ENCODE measurements at regions not wholly inside any gene's neighbourhood (a gene's known extent, or its start where the extent isn't known, plus 50 kb on each side); places are given as distances from the start of the nearest gene placed in this dataset.

- TF ChIP-seq POLR2AphosphoS5 (IDR thresholded peaks at IDR 0.05; ENCODE audit: low read depth, low read length) (no peak), TEAD4 (IDR thresholded peaks at IDR 0.05; ENCODE audit: low read depth, low read length) (no peak), POLR2A (IDR thresholded peaks at IDR 0.05; ENCODE audit: control extremely low read depth in 1 of 2, low read depth in 2 of 2, low read length in 2 of 2) (no peak), CTCF (IDR thresholded peaks at IDR 0.05; ENCODE audit: control extremely low read depth in 1 of 3, insufficient read depth in 1 of 3, low read depth in 1 of 3, low read length in 3 of 3) (no peak), EP300 (IDR thresholded peaks at IDR 0.05; ENCODE audit: borderline replicate concordance in 1 of 2, low read depth in 2 of 2, low read length in 2 of 2) (no peak), CBX5 (IDR thresholded peaks at IDR 0.05; ENCODE audit: low read depth, low read length) (no peak), EZH2 (IDR thresholded peaks at IDR 0.05; ENCODE audit: low read depth, low read length, severe bottlenecking) (no peak), SUZ12 (IDR thresholded peaks at IDR 0.05; ENCODE audit: low read length) (no peak), JUND (IDR thresholded peaks at IDR 0.05; ENCODE audit: low read length) (no peak), FOSL1 (IDR thresholded peaks at IDR 0.05; ENCODE audit: insufficient read depth, low read depth, low read length) (no peak)
Observed at GRCh38 chr3:18134386-18135059, 290.6 kb downstream of the SATB1 start.

Measured in H1 (cell line).